HEK293 (cell line): ENCODE measurements at regions not wholly inside any gene's neighbourhood (a gene's known extent, or its start where the extent isn't known, plus 50 kb on each side); places are given as distances from the start of the nearest gene placed in this dataset.

Experiments used
- CTCF ChIA-PET: fragments of 350-600 bp; formaldehyde crosslinking; extraction: SDS; loops from one replicate; lab custom pipeline; 2021; ENCODE audit warnings: antibody characterized with exemption; lab: Yijun Ruan, JAX
- POLR2A ChIA-PET: fragments of 300-600 bp; formaldehyde crosslinking; extraction: SDS; loops from one replicate; lab custom pipeline; 2020; ENCODE audit warnings: antibody characterized with exemption, inconsistent platforms; lab: Yijun Ruan, JAX
- H3K27ac ChIP-seq: fragments of 200-500 bp; sonication (Bioruptor generic); 2 replicates; pipeline ENCODE4 v1.5.1; 2014; ENCODE audit warnings: low read depth, low read length, control low read depth, inconsistent platforms; ENCODE audit errors: extremely low read depth
- H3K36me3 ChIP-seq, 2 experiments: fragments of 200-500 bp in 1 of 2; sonication (Bioruptor generic) in 1 of 2; 1 replicate in 1 of 2; 2 replicates in 1 of 2; pipeline ENCODE4 v1.5.1; 2014 to 2017; ENCODE audit warnings: inconsistent platforms in 2 of 2, low read length in 2 of 2; ENCODE audit not compliant: control insufficient read depth in 2 of 2, insufficient read depth in 1 of 2
- H3K4me1 ChIP-seq: fragments of 200-500 bp; sonication (Bioruptor generic); 2 replicates; pipeline ENCODE4 v1.5.1; 2014; ENCODE audit warnings: mild to moderate bottlenecking, low read length, inconsistent platforms; ENCODE audit not compliant: control insufficient read depth, insufficient read depth
- H3K4me3 ChIP-seq: 2 replicates; pipeline ENCODE4 v1.5.1; 2011; ENCODE audit warnings: low read depth, mild to moderate bottlenecking, control low read depth, low read length, moderate library complexity
- H3K9me3 ChIP-seq: fragments of 200-500 bp; sonication (Bioruptor generic); 2 replicates; pipeline ENCODE4 v1.5.1; 2014; ENCODE audit warnings: low read depth, low read length, inconsistent platforms; ENCODE audit not compliant: control insufficient read depth, insufficient read depth
- ATF2 ChIP-seq: fragments of 450-650 bp; formaldehyde crosslinking; IDR thresholded peaks from 2 replicates; pipeline ENCODE4 v1.5.1; 2016; ENCODE audit warnings: missing biosample characterization, missing genetic modification characterization, low read depth
- BCL11A ChIP-seq: fragments of 450-650 bp; formaldehyde crosslinking; IDR thresholded peaks from 2 replicates; pipeline ENCODE4 v1.5.1; 2016; ENCODE audit warnings: low read depth, missing biosample characterization, missing genetic modification characterization
- BCL11B ChIP-seq: fragments of 450-650 bp; formaldehyde crosslinking; IDR thresholded peaks from 2 replicates; pipeline ENCODE4 v1.5.1; 2016; ENCODE audit warnings: low read depth, missing biosample characterization, missing genetic modification characterization
- ELK4 ChIP-seq: IDR thresholded peaks from 2 replicates; pipeline ENCODE4 v1.6.1; 2011; ENCODE audit warnings: mild to moderate bottlenecking, low read depth, low read length, borderline replicate concordance
- HOXD13 ChIP-seq: sonication (generic); formaldehyde crosslinking; IDR thresholded peaks from 2 replicates; pipeline ENCODE4 v1.8.0; 2022; ENCODE audit warnings: missing genetic modification reagents, borderline replicate concordance
- IKZF3 ChIP-seq: fragments of 450-650 bp; IDR thresholded peaks from 2 replicates; pipeline ENCODE4 v1.5.0; 2018; ENCODE audit warnings: missing biosample characterization, mild to moderate bottlenecking, missing genetic modification characterization, moderate library complexity
- KLF16 ChIP-seq: fragments of 450-650 bp; formaldehyde crosslinking; IDR thresholded peaks from 2 replicates; pipeline ENCODE4 v1.5.1; 2017; ENCODE audit warnings: missing biosample characterization, missing genetic modification characterization
- KLF7 ChIP-seq: fragments of 450-650 bp; formaldehyde crosslinking; IDR thresholded peaks from 2 replicates; pipeline ENCODE4 v1.5.1; 2016; ENCODE audit warnings: missing biosample characterization, missing genetic modification characterization, borderline replicate concordance
- PRDM6 ChIP-seq: fragments of 450-650 bp; formaldehyde crosslinking; IDR thresholded peaks from 2 replicates; pipeline ENCODE4 v1.5.1; 2017; ENCODE audit warnings: missing biosample characterization, missing genetic modification characterization
- YY1 ChIP-seq: fragments of 450-650 bp; formaldehyde crosslinking; IDR thresholded peaks from 2 replicates; pipeline ENCODE4 v1.5.1; 2018; ENCODE audit warnings: missing biosample characterization, missing genetic modification characterization
- ZBTB49 ChIP-seq: fragments of 450-650 bp; formaldehyde crosslinking; IDR thresholded peaks from 2 replicates; pipeline ENCODE4 v1.5.1; 2016; ENCODE audit warnings: missing biosample characterization, missing genetic modification characterization, low read depth
- ZFP69B ChIP-seq: fragments of 450-650 bp; formaldehyde crosslinking; IDR thresholded peaks from 2 replicates; pipeline ENCODE4 v1.5.1; 2016; ENCODE audit warnings: missing biosample characterization, missing genetic modification characterization
- ZNF146 ChIP-seq: fragments of 450-650 bp; formaldehyde crosslinking; IDR thresholded peaks from 2 replicates; pipeline ENCODE4 v1.5.1; 2016; ENCODE audit warnings: missing biosample characterization, missing genetic modification characterization
- ZNF18 ChIP-seq: fragments of 450-650 bp; formaldehyde crosslinking; IDR thresholded peaks from 2 replicates; pipeline ENCODE4 v1.5.1; 2016; ENCODE audit warnings: missing biosample characterization, missing genetic modification characterization
- ZNF248 ChIP-seq: fragments of 450-650 bp; formaldehyde crosslinking; IDR thresholded peaks from 2 replicates; pipeline ENCODE4 v1.5.1; 2017; ENCODE audit warnings: missing biosample characterization, missing genetic modification characterization
- ZNF292 ChIP-seq: fragments of 450-650 bp; formaldehyde crosslinking; IDR thresholded peaks from 2 replicates; pipeline ENCODE4 v1.5.1; 2016; ENCODE audit warnings: low read depth, missing biosample characterization, missing genetic modification characterization, borderline replicate concordance
- ZNF623 ChIP-seq: fragments of 450-650 bp; formaldehyde crosslinking; IDR thresholded peaks from 2 replicates; pipeline ENCODE4 v1.5.1; 2016; ENCODE audit warnings: missing biosample characterization, missing genetic modification characterization
- ZNF629 ChIP-seq: fragments of 450-650 bp; formaldehyde crosslinking; IDR thresholded peaks from 2 replicates; pipeline ENCODE4 v1.5.1; 2017; ENCODE audit warnings: missing biosample characterization, missing genetic modification characterization
- ZNF701 ChIP-seq: fragments of 450-650 bp; formaldehyde crosslinking; IDR thresholded peaks from 2 replicates; pipeline ENCODE4 v1.5.1; 2016; ENCODE audit warnings: missing biosample characterization, missing genetic modification characterization

- TF ChIP-seq IKZF3 (tag by site-specific recombination) (no peak), ZFP69B (tag by site-specific recombination) (no peak), ZNF18 (no peak), ZNF248 (no peak)
- Histone ChIP-seq H3K27ac (no peak overlapping the region), H3K4me3 (no peak overlapping the region), H3K4me1 (no peaks in the 10 kb centered on the region), H3K36me3 (no peaks in the 10 kb centered on the region), H3K9me3 (no peaks in the 10 kb centered on the region)
- CTCF ChIA-PET, result no interaction called here
- POLR2A ChIA-PET, result no interaction called here
These were observed 701.6 kb downstream of the MTRR start for GRCh38 chr5:8570528-8570927.

GRCh38 chr5:8576178-8576577 lies 707.2 kb downstream of the MTRR start:
- POLR2A ChIA-PET, result no interaction called here
- TF ChIP-seq ZNF146 (tag by site-specific recombination), result no peak
- TF ChIP-seq ZNF18, result no peak
- no peak for TF ChIP-seq ZNF292 (tag by site-specific recombination)
- no peak for TF ChIP-seq KLF7 (tag by site-specific recombination)
- TF ChIP-seq ATF2, result no peak
- TF ChIP-seq ZNF701, result no peak
- TF ChIP-seq ELK4, result no peak
- no peak for TF ChIP-seq PRDM6 (tag by site-specific recombination)
- no peak for TF ChIP-seq ZNF623 (tag by site-specific recombination)
- no peak for TF ChIP-seq KLF16
- TF ChIP-seq HOXD13 (CRISPR knock-in tag), result no peak
- no peak for TF ChIP-seq ZBTB49 (tag by site-specific recombination)
- no peak for TF ChIP-seq ZNF629
- no peak for TF ChIP-seq ZFP69B (tag by site-specific recombination)
- TF ChIP-seq YY1, result no peak
- TF ChIP-seq BCL11B (tag by site-specific recombination), result no peak
- TF ChIP-seq BCL11A (tag by site-specific recombination), result no peak
- TF ChIP-seq, all 188 proteins: peak for 0
- H3K4me1 ChIP-seq, result no peaks in the 10 kb centered on the region
- CTCF ChIA-PET, result no interaction called here
- H3K27ac ChIP-seq, result no peak overlapping the region
- H3K4me3 ChIP-seq, result no peak overlapping the region
- H3K9me3 ChIP-seq, result no peaks in the 10 kb centered on the region
- H3K36me3 ChIP-seq, result no peaks in the 10 kb centered on the region
